ENCODE measurements at regions not wholly inside any gene's neighbourhood (a gene's known extent, or its start where the extent isn't known, plus 50 kb on each side); places are given as distances from the start of the nearest gene placed in this dataset.
"Not testable (repeated sequence)": the region's sequence is repeated elsewhere in the genome, so short reads cannot be mapped to it uniquely, and the experiment has no call there.

GRCh38 chr16:33707591-33707934, 248.2 kb downstream of the TP53TG3F start:
- in situ Hi-C loops (cut with HindIII; ENCODE audit: low pct_unique_long_range_greater_than_20kb, low sequenced_read_pairs), result not testable (repeated sequence)

GRCh38 chr16:33709856-33710695, 250.7 kb downstream of the TP53TG3F start:
- DNase-seq (ENCODE audit: low read depth); in situ Hi-C loops (cut with HindIII; ENCODE audit: low pct_unique_long_range_greater_than_20kb, low sequenced_read_pairs): not testable (repeated sequence)

More at GRCh38 chr16:33707591-33707934, 248.2 kb downstream of the TP53TG3F start:
- not testable (repeated sequence) for DNase-seq (ENCODE audit: low read depth)

- in situ Hi-C loops (cut with HindIII; ENCODE audit: low pct_unique_long_range_greater_than_20kb, low sequenced_read_pairs); DNase-seq (ENCODE audit: low read depth): not testable (repeated sequence)
Observed at GRCh38 chr16:33710696-33711087, 251.3 kb downstream of the TP53TG3F start.

GRCh38 chr16:33711616-33712015, 252.2 kb downstream of the TP53TG3F start:
- DNase-seq (ENCODE audit: low read depth); in situ Hi-C loops (cut with HindIII; ENCODE audit: low pct_unique_long_range_greater_than_20kb, low sequenced_read_pairs): not testable (repeated sequence)

- in situ Hi-C loops (cut with HindIII; ENCODE audit: low pct_unique_long_range_greater_than_20kb, low sequenced_read_pairs), result not testable (repeated sequence)
Observed at GRCh38 chr16:33712308-33712707, 252.9 kb downstream of the TP53TG3F start.

GRCh38 chr16:33712851-33713709, 253.7 kb downstream of the TP53TG3F start:
- in situ Hi-C loops (cut with HindIII; ENCODE audit: low pct_unique_long_range_greater_than_20kb, low sequenced_read_pairs); DNase-seq (ENCODE audit: low read depth): not testable (repeated sequence)

More at GRCh38 chr16:33712308-33712707, 252.9 kb downstream of the TP53TG3F start:
- not testable (repeated sequence) for DNase-seq (ENCODE audit: low read depth)

GRCh38 chr16:33713710-33714538, 254.5 kb downstream of the TP53TG3F start:
- DNase-seq (ENCODE audit: low read depth); in situ Hi-C loops (cut with HindIII; ENCODE audit: low pct_unique_long_range_greater_than_20kb, low sequenced_read_pairs): not testable (repeated sequence)

GRCh38 chr16:33731167-33731566, 271.8 kb downstream of the TP53TG3F start:
- DNase-seq (ENCODE audit: low read depth); in situ Hi-C loops (cut with HindIII; ENCODE audit: low pct_unique_long_range_greater_than_20kb, low sequenced_read_pairs): not testable (repeated sequence)

GRCh38 chr16:33734650-33735049, 275.2 kb downstream of the TP53TG3F start:
- DNase-seq (ENCODE audit: low read depth); in situ Hi-C loops (cut with HindIII; ENCODE audit: low pct_unique_long_range_greater_than_20kb, low sequenced_read_pairs): not testable (repeated sequence)

- DNase-seq (ENCODE audit: low read depth); in situ Hi-C loops (cut with HindIII; ENCODE audit: low pct_unique_long_range_greater_than_20kb, low sequenced_read_pairs): not testable (repeated sequence)
Observed at GRCh38 chr16:33766869-33767765, 307.7 kb downstream of the TP53TG3F start.

- in situ Hi-C loops (cut with HindIII; ENCODE audit: low pct_unique_long_range_greater_than_20kb, low sequenced_read_pairs); DNase-seq (ENCODE audit: low read depth): not testable (repeated sequence)
Observed at GRCh38 chr16:33768710-33769109, 309.3 kb downstream of the TP53TG3F start.

GRCh38 chr16:33769180-33769846, 309.9 kb downstream of the TP53TG3F start:
- DNase-seq (ENCODE audit: low read depth); in situ Hi-C loops (cut with HindIII; ENCODE audit: low pct_unique_long_range_greater_than_20kb, low sequenced_read_pairs): not testable (repeated sequence)

- DNase-seq (ENCODE audit: low read depth); in situ Hi-C loops (cut with HindIII; ENCODE audit: low pct_unique_long_range_greater_than_20kb, low sequenced_read_pairs): not testable (repeated sequence)
Observed at GRCh38 chr16:33770478-33770877, 311.1 kb downstream of the TP53TG3F start.

- DNase-seq (ENCODE audit: low read depth); in situ Hi-C loops (cut with HindIII; ENCODE audit: low pct_unique_long_range_greater_than_20kb, low sequenced_read_pairs): not testable (repeated sequence)
Observed at GRCh38 chr16:33771211-33771610, 311.8 kb downstream of the TP53TG3F start.

GRCh38 chr16:33773966-33774365, 314.6 kb downstream of the TP53TG3F start:
- in situ Hi-C loops (cut with HindIII; ENCODE audit: low pct_unique_long_range_greater_than_20kb, low sequenced_read_pairs); DNase-seq (ENCODE audit: low read depth): not testable (repeated sequence)

- in situ Hi-C loops (cut with HindIII; ENCODE audit: low pct_unique_long_range_greater_than_20kb, low sequenced_read_pairs), result not testable (repeated sequence)
Observed at GRCh38 chr16:33774724-33775123, 315.3 kb downstream of the TP53TG3F start.

More at GRCh38 chr16:33774724-33775123, 315.3 kb downstream of the TP53TG3F start:
- not testable (repeated sequence) for DNase-seq (ENCODE audit: low read depth)

Data from Caki2 (cell line).